ENCODE measurements at regions not wholly inside any gene's neighbourhood (a gene's known extent, or its start where the extent isn't known, plus 50 kb on each side); places are given as distances from the start of the nearest gene placed in this dataset.

DNA sequence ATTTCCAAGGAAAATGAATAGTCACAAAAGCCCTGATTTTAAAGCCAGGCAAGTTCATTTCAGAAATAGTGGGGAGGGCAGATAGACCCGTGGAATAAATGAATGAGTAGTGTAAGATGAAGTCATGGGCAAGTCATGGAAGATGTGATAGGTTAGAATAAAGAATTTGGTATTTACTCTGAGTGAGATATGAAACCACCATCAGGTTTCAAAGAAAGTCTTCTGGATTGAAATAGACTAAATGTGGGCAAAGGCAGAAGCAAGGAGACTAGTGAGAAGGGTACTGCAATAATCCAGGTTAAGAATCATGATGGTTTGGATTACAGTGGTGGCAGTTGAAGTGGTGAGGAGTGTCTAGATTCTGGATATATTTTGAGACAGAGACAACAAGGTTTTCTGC, 218.5 kb upstream of the AFF2 start:
- DNase-seq (ENCODE audit: low spot score) = no peak
- ATAC-seq = no peak
- Mint-ChIP-seq H3K27me3 (ENCODE audit: low read depth) (peaks cover 19% of the 10 kb centered on the region), H3K4me3 (no peak overlapping the region), H3K9me3 (no peaks in the 10 kb centered on the region), H3K27ac (no peak overlapping the region), H3K4me1 (peaks cover 23% of the 10 kb centered on the region), H3K36me3 (no peaks in the 10 kb centered on the region)
- POLR2A ChIA-PET = no interaction called here
- TF ChIP-seq, protein P1, sequence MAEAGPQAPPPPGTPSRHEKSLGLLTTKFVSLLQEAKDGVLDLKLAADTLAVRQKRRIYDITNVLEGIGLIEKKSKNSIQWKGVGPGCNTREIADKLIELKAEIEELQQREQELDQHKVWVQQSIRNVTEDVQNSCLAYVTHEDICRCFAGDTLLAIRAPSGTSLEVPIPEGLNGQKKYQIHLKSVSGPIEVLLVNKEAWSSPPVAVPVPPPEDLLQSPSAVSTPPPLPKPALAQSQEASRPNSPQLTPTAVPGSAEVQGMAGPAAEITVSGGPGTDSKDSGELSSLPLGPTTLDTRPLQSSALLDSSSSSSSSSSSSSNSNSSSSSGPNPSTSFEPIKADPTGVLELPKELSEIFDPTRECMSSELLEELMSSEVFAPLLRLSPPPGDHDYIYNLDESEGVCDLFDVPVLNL (CRISPR knock-in tag; IDR thresholded peaks at IDR 0.05; ENCODE audit: borderline replicate concordance, low read depth) = no peak
- TF ChIP-seq TP53 (CRISPR knock-in tag; IDR thresholded peaks at IDR 0.05) (no peak), TCF7 (CRISPR knock-in tag; IDR thresholded peaks at IDR 0.05; ENCODE audit: low read depth) (no peak), HMGA2 (CRISPR knock-in tag; IDR thresholded peaks at IDR 0.05) (no peak), MXD4 (CRISPR knock-in tag; IDR thresholded peaks at IDR 0.05; ENCODE audit: borderline replicate concordance) (no peak), SMAD3 (CRISPR knock-in tag; IDR thresholded peaks at IDR 0.05; ENCODE audit: borderline replicate concordance) (no peak), MYBL2 (CRISPR knock-in tag; IDR thresholded peaks at IDR 0.05) (no peak), GABPB1 (CRISPR knock-in tag; IDR thresholded peaks at IDR 0.05) (no peak), KAT7 (CRISPR knock-in tag; IDR thresholded peaks at IDR 0.05; ENCODE audit: borderline replicate concordance) (no peak), ZNF317 (CRISPR knock-in tag; IDR thresholded peaks at IDR 0.05; ENCODE audit: borderline replicate concordance, low read depth) (no peak)
- TF ChIP-seq, protein P2, sequence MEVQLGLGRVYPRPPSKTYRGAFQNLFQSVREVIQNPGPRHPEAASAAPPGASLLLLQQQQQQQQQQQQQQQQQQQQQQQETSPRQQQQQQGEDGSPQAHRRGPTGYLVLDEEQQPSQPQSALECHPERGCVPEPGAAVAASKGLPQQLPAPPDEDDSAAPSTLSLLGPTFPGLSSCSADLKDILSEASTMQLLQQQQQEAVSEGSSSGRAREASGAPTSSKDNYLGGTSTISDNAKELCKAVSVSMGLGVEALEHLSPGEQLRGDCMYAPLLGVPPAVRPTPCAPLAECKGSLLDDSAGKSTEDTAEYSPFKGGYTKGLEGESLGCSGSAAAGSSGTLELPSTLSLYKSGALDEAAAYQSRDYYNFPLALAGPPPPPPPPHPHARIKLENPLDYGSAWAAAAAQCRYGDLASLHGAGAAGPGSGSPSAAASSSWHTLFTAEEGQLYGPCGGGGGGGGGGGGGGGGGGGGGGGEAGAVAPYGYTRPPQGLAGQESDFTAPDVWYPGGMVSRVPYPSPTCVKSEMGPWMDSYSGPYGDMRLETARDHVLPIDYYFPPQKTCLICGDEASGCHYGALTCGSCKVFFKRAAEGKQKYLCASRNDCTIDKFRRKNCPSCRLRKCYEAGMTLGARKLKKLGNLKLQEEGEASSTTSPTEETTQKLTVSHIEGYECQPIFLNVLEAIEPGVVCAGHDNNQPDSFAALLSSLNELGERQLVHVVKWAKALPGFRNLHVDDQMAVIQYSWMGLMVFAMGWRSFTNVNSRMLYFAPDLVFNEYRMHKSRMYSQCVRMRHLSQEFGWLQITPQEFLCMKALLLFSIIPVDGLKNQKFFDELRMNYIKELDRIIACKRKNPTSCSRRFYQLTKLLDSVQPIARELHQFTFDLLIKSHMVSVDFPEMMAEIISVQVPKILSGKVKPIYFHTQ (CRISPR knock-in tag; IDR thresholded peaks at IDR 0.05) = no peak
- TF ChIP-seq, protein P3, sequence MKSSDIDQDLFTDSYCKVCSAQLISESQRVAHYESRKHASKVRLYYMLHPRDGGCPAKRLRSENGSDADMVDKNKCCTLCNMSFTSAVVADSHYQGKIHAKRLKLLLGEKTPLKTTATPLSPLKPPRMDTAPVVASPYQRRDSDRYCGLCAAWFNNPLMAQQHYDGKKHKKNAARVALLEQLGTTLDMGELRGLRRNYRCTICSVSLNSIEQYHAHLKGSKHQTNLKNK (CRISPR knock-in tag; IDR thresholded peaks at IDR 0.05) = no peak
- TF ChIP-seq, protein P4, sequence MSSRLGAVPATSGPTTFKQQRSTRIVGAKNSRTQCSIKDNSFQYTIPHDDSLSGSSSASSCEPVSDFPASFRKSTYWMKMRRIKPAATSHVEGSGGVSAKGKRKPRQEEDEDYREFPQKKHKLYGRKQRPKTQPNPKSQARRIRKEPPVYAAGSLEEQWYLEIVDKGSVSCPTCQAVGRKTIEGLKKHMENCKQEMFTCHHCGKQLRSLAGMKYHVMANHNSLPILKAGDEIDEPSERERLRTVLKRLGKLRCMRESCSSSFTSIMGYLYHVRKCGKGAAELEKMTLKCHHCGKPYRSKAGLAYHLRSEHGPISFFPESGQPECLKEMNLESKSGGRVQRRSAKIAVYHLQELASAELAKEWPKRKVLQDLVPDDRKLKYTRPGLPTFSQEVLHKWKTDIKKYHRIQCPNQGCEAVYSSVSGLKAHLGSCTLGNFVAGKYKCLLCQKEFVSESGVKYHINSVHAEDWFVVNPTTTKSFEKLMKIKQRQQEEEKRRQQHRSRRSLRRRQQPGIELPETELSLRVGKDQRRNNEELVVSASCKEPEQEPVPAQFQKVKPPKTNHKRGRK (CRISPR knock-in tag; IDR thresholded peaks at IDR 0.05; ENCODE audit: borderline replicate concordance) = no peak
- TF ChIP-seq, protein P5, sequence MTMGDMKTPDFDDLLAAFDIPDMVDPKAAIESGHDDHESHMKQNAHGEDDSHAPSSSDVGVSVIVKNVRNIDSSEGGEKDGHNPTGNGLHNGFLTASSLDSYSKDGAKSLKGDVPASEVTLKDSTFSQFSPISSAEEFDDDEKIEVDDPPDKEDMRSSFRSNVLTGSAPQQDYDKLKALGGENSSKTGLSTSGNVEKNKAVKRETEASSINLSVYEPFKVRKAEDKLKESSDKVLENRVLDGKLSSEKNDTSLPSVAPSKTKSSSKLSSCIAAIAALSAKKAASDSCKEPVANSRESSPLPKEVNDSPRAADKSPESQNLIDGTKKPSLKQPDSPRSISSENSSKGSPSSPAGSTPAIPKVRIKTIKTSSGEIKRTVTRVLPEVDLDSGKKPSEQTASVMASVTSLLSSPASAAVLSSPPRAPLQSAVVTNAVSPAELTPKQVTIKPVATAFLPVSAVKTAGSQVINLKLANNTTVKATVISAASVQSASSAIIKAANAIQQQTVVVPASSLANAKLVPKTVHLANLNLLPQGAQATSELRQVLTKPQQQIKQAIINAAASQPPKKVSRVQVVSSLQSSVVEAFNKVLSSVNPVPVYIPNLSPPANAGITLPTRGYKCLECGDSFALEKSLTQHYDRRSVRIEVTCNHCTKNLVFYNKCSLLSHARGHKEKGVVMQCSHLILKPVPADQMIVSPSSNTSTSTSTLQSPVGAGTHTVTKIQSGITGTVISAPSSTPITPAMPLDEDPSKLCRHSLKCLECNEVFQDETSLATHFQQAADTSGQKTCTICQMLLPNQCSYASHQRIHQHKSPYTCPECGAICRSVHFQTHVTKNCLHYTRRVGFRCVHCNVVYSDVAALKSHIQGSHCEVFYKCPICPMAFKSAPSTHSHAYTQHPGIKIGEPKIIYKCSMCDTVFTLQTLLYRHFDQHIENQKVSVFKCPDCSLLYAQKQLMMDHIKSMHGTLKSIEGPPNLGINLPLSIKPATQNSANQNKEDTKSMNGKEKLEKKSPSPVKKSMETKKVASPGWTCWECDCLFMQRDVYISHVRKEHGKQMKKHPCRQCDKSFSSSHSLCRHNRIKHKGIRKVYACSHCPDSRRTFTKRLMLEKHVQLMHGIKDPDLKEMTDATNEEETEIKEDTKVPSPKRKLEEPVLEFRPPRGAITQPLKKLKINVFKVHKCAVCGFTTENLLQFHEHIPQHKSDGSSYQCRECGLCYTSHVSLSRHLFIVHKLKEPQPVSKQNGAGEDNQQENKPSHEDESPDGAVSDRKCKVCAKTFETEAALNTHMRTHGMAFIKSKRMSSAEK (CRISPR knock-in tag; IDR thresholded peaks at IDR 0.05; ENCODE audit: borderline replicate concordance) = no peak
- CTCF ChIA-PET = no interaction called here

DNA sequence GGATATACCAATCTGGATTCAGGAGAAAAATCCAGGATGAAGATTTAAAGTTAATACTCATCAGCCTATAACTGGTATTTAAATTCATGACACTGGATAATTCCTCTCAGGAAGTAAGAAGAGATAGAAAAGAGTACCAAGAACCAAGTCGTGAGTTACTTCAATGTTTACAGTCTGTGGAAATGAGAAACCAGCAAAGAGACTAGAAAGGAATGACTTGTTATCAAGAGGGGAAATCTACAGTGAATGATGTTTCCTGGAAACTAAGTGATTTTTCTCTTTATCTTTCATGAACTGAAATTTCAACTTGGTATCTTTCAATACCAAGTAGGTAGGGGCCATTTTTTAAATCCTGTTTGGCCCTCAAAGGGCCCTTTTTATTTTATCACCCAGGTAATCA, 217.9 kb upstream of the AFF2 start:
- Mint-ChIP-seq H3K36me3 (no peaks in the 10 kb centered on the region), H3K27ac (no peak overlapping the region), H3K4me1 (peaks cover 29% of the 10 kb centered on the region), H3K9me3 (no peaks in the 10 kb centered on the region), H3K27me3 (ENCODE audit: low read depth) (peaks cover 25% of the 10 kb centered on the region), H3K4me3 (no peak overlapping the region)
- ATAC-seq (no peak), DNase-seq (ENCODE audit: low spot score) (no peak)
- POLR2A ChIA-PET = no interaction called here
- TF ChIP-seq, protein P6, sequence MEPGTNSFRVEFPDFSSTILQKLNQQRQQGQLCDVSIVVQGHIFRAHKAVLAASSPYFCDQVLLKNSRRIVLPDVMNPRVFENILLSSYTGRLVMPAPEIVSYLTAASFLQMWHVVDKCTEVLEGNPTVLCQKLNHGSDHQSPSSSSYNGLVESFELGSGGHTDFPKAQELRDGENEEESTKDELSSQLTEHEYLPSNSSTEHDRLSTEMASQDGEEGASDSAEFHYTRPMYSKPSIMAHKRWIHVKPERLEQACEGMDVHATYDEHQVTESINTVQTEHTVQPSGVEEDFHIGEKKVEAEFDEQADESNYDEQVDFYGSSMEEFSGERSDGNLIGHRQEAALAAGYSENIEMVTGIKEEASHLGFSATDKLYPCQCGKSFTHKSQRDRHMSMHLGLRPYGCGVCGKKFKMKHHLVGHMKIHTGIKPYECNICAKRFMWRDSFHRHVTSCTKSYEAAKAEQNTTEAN (CRISPR knock-in tag; IDR thresholded peaks at IDR 0.05) = no peak
- TF ChIP-seq ESRRA (CRISPR knock-in tag; IDR thresholded peaks at IDR 0.05; ENCODE audit: borderline replicate concordance) (no peak), TEAD4 (CRISPR knock-in tag; IDR thresholded peaks at IDR 0.05) (no peak), GRHL2 (CRISPR knock-in tag; IDR thresholded peaks at IDR 0.05; ENCODE audit: insufficient replicate concordance, severe bottlenecking) (no peak), ZNF317 (CRISPR knock-in tag; IDR thresholded peaks at IDR 0.05; ENCODE audit: borderline replicate concordance, low read depth) (no peak), TEAD1 (CRISPR knock-in tag; IDR thresholded peaks at IDR 0.05) (no peak), MXD4 (CRISPR knock-in tag; IDR thresholded peaks at IDR 0.05; ENCODE audit: borderline replicate concordance) (no peak), GTF2I (CRISPR knock-in tag; conservative IDR thresholded peaks at IDR 0.05) (no peak), SMAD4 (CRISPR knock-in tag; IDR thresholded peaks at IDR 0.05) (no peak)
- TF ChIP-seq, protein P7, sequence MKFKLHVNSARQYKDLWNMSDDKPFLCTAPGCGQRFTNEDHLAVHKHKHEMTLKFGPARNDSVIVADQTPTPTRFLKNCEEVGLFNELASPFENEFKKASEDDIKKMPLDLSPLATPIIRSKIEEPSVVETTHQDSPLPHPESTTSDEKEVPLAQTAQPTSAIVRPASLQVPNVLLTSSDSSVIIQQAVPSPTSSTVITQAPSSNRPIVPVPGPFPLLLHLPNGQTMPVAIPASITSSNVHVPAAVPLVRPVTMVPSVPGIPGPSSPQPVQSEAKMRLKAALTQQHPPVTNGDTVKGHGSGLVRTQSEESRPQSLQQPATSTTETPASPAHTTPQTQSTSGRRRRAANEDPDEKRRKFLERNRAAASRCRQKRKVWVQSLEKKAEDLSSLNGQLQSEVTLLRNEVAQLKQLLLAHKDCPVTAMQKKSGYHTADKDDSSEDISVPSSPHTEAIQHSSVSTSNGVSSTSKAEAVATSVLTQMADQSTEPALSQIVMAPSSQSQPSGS (CRISPR knock-in tag; IDR thresholded peaks at IDR 0.05; ENCODE audit: borderline replicate concordance, low read depth) = no peak
- CTCF ChIA-PET = no interaction called here
